MM.1S (cell line): ENCODE measurements at regions not wholly inside any gene's neighbourhood (a gene's known extent, or its start where the extent isn't known, plus 50 kb on each side); places are given as distances from the start of the nearest gene placed in this dataset.

ENCODE experiments used
- CTCF ChIP-seq: fragments of 300-600 bp; sonication (generic); IDR thresholded peaks from 2 replicates; pipeline ENCODE4 v1.5.1; 2016; ENCODE audit warnings: antibody characterized with exemption, low read length, mixed read lengths
- EZH2 ChIP-seq: fragments of 300-600 bp; sonication (generic); optimal IDR thresholded peaks from 2 replicates; pipeline ENCODE3; 2017; ENCODE audit warnings: low read depth, mild to moderate bottlenecking, antibody characterized with exemption, low read length, mixed read lengths
- EZH2phosphoT487 ChIP-seq: fragments of 300-600 bp; sonication (generic); IDR thresholded peaks from 2 replicates; pipeline ENCODE4 v1.6.1; 2018; ENCODE audit warnings: antibody characterized with exemption, low read length

- no peak for TF ChIP-seq CTCF
- TF ChIP-seq EZH2: no peak
- no peak for TF ChIP-seq EZH2phosphoT487
These were observed 396.4 kb upstream of the TRAM1L1 start for GRCh38 chr4:117481742-117482141.
